NCI-H748 (cell line): ENCODE measurements at regions not wholly inside any gene's neighbourhood (a gene's known extent, or its start where the extent isn't known, plus 50 kb on each side); places are given as distances from the start of the nearest gene placed in this dataset.
A peak's percentile ranks its signal among the peaks of the same experiment; 100 is the strongest.

Experiments
- DNase-seq: peaks from one replicate; lab custom pipeline; 2025; ENCODE audit not compliant: unreplicated experiment; lab: John Stamatoyannopoulos, UW

GRCh38 chr6:105774247-105774646 lies 311.9 kb upstream of the PRDM1 start:
- no peak for DNase-seq

GRCh38 chr6:105771313-105771970 lies 314.7 kb upstream of the PRDM1 start:
- no peak for DNase-seq

GRCh38 chr6:105769987-105770386 lies 316.1 kb upstream of the PRDM1 start:
- no peak for DNase-seq

GRCh38 chr6:105769197-105769596 lies 316.9 kb upstream of the PRDM1 start:
- no peak for DNase-seq

- no peak for DNase-seq
These were observed 318.6 kb upstream of the PRDM1 start for GRCh38 chr6:105767541-105767940.

- DNase-seq, result no peak
These were observed 320.9 kb upstream of the PRDM1 start for GRCh38 chr6:105765239-105765638.

- no peak for DNase-seq
These were observed 321.8 kb upstream of the PRDM1 start for GRCh38 chr6:105764315-105764714.

- DNase-seq, result no peak
These were observed 322.3 kb upstream of the PRDM1 start for GRCh38 chr6:105763866-105764265.

GRCh38 chr6:105760746-105761145 lies 325.4 kb upstream of the PRDM1 start:
- DNase-seq, result no peak

- no peak for DNase-seq
These were observed 326.2 kb upstream of the PRDM1 start for GRCh38 chr6:105759946-105760345.

- peak; percentile 19 for DNase-seq
These were observed 327.1 kb upstream of the PRDM1 start for GRCh38 chr6:105759015-105759414.

GRCh38 chr6:105757512-105758200 lies 328.5 kb upstream of the PRDM1 start:
- peak; percentile 86 for DNase-seq

GRCh38 chr6:105755885-105756284 lies 330.3 kb upstream of the PRDM1 start:
- DNase-seq, result no peak

- DNase-seq, result no peak
These were observed 332.4 kb upstream of the PRDM1 start for GRCh38 chr6:105753620-105754211.

GRCh38 chr6:105753207-105753606 lies 332.9 kb upstream of the PRDM1 start:
- peak; percentile 93 for DNase-seq

- no peak for DNase-seq
These were observed 336.0 kb upstream of the PRDM1 start for GRCh38 chr6:105750089-105750488.

GRCh38 chr6:105748737-105749161 lies 337.4 kb upstream of the PRDM1 start:
- peak; percentile 17 for DNase-seq

- DNase-seq, result no peak
These were observed 338.2 kb upstream of the PRDM1 start for GRCh38 chr6:105747823-105748405.

- DNase-seq, result peak; percentile 71
These were observed 339.6 kb upstream of the PRDM1 start for GRCh38 chr6:105746509-105746908.

GRCh38 chr6:105746130-105746505 lies 340.0 kb upstream of the PRDM1 start:
- DNase-seq, result peak; percentile 46

- no peak for DNase-seq
These were observed 340.5 kb upstream of the PRDM1 start for GRCh38 chr6:105745464-105746129.
